ENCODE measurements at regions not wholly inside any gene's neighbourhood (a gene's known extent, or its start where the extent isn't known, plus 50 kb on each side); places are given as distances from the start of the nearest gene placed in this dataset.

DNA sequence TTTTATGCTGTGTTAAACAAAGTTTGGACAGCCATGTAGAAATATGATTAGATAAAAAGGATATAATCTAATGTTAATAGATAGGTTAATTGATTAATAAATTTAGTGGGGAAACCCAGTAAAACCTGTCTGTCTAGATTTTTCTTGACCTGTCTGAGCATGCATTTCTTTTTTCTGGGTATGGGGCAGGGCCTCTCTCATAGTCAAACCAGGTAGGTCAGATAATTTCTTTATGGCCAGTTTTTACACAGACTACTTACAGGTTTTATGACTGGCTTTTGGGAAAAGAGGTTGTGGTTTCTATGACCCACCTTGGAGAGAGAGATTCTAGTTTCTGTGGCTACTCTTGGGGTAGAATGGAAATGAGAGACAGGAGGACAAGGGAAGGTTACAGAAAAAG lies 135.6 kb upstream of the EPHA5 start:
- no peaks in the 10 kb centered on the region for H3K9me3 ChIP-seq (ENCODE audit: insufficient read depth, low read length)
- H3K4me3 ChIP-seq (ENCODE audit: insufficient read length, low read depth) = no peak overlapping the region
- no peaks in the 10 kb centered on the region for H3K27me3 ChIP-seq (ENCODE audit: insufficient read depth, insufficient read length)
- no peaks in the 10 kb centered on the region for H3K36me3 ChIP-seq (ENCODE audit: insufficient read depth, insufficient read length, low read length)
- H3K4me1 ChIP-seq (ENCODE audit: insufficient read depth, insufficient read length) = no peaks in the 10 kb centered on the region
- TF ChIP-seq YY1 (IDR thresholded peaks at IDR 0.05; ENCODE audit: insufficient read depth, insufficient read length) (no peak), ZNF274 (IDR thresholded peaks at IDR 0.05; ENCODE audit: low read depth, low read length) (no peak), SUZ12 (IDR thresholded peaks at IDR 0.05; ENCODE audit: extremely low read depth, insufficient read depth, insufficient read length) (no peak)
- no peak for DNase-seq (ENCODE audit: low read depth, low spot score)
- H3K9ac ChIP-seq (ENCODE audit: insufficient read length, low read depth) = no peak overlapping the region

DNA sequence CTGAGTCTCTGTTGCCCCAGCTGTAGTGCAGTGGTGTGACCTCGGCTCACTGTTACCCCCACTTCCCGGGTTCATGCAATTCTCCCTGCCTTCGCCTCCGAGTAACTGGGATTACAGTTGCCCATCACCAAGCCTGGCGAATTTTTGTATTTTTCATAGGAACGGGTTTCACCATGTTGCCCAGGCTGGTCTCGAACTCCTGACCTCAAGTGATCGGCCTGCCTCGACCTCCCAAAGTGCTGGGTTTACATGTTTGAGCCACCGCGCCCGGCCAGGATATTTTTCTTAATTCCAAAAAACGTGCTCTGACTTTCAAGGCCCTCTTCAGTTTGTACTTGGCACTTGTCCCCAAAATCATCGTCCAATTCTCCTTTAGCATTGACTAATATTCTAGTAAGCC lies 129.2 kb upstream of the EPHA5 start:
- TF ChIP-seq YY1 (IDR thresholded peaks at IDR 0.05; ENCODE audit: insufficient read depth, insufficient read length) (no peak), ZNF274 (IDR thresholded peaks at IDR 0.05; ENCODE audit: low read depth, low read length) (no peak), SUZ12 (IDR thresholded peaks at IDR 0.05; ENCODE audit: extremely low read depth, insufficient read depth, insufficient read length) (no peak)

DNA sequence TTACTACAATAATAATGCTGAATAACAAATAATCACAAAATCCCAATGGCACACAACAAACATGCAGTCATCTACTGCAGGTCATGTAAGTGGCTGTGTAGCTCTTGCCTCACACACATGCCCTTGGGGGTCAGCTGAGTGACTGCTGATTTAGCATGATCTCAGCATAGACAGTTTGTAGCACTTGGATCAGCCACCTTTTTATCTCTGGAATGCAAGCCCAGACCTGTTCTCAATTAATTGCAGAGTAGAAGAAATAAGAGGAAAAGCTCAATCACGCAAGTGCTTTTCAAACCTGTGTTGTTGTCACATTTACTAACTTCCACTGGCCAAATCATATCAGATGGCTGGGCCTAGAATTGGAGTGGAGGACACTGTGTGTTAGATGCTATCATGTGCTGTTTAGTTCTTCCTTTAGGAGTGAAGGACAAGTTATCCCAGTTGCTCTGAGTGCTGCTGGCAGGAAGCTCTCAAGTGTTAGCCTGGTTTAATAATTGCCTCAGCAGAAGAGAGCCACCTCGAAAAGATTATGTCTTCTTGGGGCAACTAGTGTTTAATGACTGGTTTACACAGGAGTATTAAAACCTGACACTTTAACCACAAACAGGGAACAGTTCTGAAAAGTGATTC lies 128.3 kb upstream of the EPHA5 start:
- no peak for DNase-seq (ENCODE audit: low read depth, low spot score)
- TF ChIP-seq ZNF274 (IDR thresholded peaks at IDR 0.05; ENCODE audit: low read depth, low read length) (no peak), YY1 (IDR thresholded peaks at IDR 0.05; ENCODE audit: insufficient read depth, insufficient read length) (no peak), SUZ12 (IDR thresholded peaks at IDR 0.05; ENCODE audit: extremely low read depth, insufficient read depth, insufficient read length) (no peak)
- no peaks in the 10 kb centered on the region for H3K27me3 ChIP-seq (ENCODE audit: insufficient read depth, insufficient read length)

More for the DNA sequence above, 129.2 kb upstream of the EPHA5 start:
- no peak for DNase-seq (ENCODE audit: low read depth, low spot score)
- Histone ChIP-seq H3K36me3 (ENCODE audit: insufficient read depth, insufficient read length, low read length) (no peaks in the 10 kb centered on the region), H3K4me3 (ENCODE audit: insufficient read length, low read depth) (no peak overlapping the region), H3K27me3 (ENCODE audit: insufficient read depth, insufficient read length) (no peaks in the 10 kb centered on the region), H3K9ac (ENCODE audit: insufficient read length, low read depth) (no peak overlapping the region), H3K4me1 (ENCODE audit: insufficient read depth, insufficient read length) (no peaks in the 10 kb centered on the region), H3K9me3 (ENCODE audit: insufficient read depth, low read length) (no peaks in the 10 kb centered on the region)

DNA sequence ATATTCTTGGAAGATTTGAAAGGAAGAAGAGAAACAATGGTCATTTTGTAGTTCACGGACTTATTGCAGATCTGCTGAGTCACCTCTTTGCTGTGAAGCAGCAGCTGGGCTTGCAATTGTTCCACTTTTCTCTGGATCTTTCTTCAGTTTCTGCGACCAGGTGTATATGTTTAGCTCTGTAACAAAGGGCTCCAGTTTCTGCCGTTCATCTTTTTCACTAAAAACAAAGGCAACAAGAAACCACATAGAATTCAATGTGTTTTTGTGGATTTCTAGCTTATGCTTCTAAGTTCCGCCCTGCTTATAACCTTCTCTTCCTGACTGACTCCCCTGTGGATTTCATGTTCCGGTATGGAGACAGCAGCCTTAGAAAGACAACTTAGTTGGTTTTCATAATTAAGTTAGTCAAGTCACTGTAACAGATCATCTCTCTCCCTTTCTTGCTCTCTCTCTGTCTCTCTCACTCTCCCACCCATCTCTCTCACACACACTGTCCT lies 121.6 kb upstream of the EPHA5 start:
- Histone ChIP-seq H3K4me1 (ENCODE audit: insufficient read depth, insufficient read length) (no peaks in the 10 kb centered on the region), H3K27me3 (ENCODE audit: insufficient read depth, insufficient read length) (no peaks in the 10 kb centered on the region), H3K36me3 (ENCODE audit: insufficient read depth, insufficient read length, low read length) (no peaks in the 10 kb centered on the region), H3K9ac (ENCODE audit: insufficient read length, low read depth) (no peak overlapping the region), H3K4me3 (ENCODE audit: insufficient read length, low read depth) (no peak overlapping the region), H3K9me3 (ENCODE audit: insufficient read depth, low read length) (no peaks in the 10 kb centered on the region)
- no peak for TF ChIP-seq YY1 (IDR thresholded peaks at IDR 0.05; ENCODE audit: insufficient read depth, insufficient read length)
- TF ChIP-seq ZNF274 (IDR thresholded peaks at IDR 0.05; ENCODE audit: low read depth, low read length) = no peak
- no peak for TF ChIP-seq SUZ12 (IDR thresholded peaks at IDR 0.05; ENCODE audit: extremely low read depth, insufficient read depth, insufficient read length)
- DNase-seq (ENCODE audit: low read depth, low spot score) = no peak

More for the DNA sequence above, 128.3 kb upstream of the EPHA5 start:
- Histone ChIP-seq H3K4me3 (ENCODE audit: insufficient read length, low read depth) (no peak overlapping the region), H3K9ac (ENCODE audit: insufficient read length, low read depth) (no peak overlapping the region), H3K36me3 (ENCODE audit: insufficient read depth, insufficient read length, low read length) (no peaks in the 10 kb centered on the region), H3K9me3 (ENCODE audit: insufficient read depth, low read length) (no peaks in the 10 kb centered on the region), H3K4me1 (ENCODE audit: insufficient read depth, insufficient read length) (no peaks in the 10 kb centered on the region)

DNA sequence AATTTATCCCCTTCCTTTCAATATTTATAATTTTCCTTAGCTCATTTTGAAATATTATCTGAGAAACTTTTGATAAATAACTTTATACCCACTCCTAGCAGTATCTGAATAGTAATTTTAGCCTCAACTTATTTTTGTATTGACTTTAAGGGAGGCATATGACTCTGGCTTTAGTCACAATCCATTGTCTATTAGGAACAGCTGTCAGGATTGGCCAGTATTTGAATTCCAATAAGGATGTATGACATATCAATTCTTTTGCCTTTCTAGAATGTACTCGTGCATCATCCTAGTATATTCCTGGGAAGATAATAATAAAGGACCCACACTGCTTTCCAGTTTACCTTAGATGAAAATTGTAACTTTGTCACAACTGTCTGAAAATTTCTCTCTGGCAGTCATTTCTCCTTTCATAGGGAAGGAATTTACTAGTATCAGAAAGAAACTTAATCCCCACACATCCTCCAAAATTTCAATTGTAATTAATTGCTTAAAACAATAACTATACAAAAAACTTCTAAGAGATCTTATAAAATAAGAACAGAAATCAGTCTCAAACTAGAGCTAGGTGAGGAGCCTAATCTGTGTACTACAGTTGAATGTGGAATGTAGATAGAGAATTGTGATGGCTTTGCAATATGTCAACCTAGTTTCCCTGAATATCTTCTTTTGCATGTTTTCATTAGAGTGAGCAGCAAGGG lies 121.0 kb upstream of the EPHA5 start:
- no peaks in the 10 kb centered on the region for H3K4me1 ChIP-seq (ENCODE audit: insufficient read depth, insufficient read length)
- no peak for DNase-seq (ENCODE audit: low read depth, low spot score)
- H3K4me3 ChIP-seq (ENCODE audit: insufficient read length, low read depth) = no peak overlapping the region
- TF ChIP-seq YY1 (IDR thresholded peaks at IDR 0.05; ENCODE audit: insufficient read depth, insufficient read length) (no peak), SUZ12 (IDR thresholded peaks at IDR 0.05; ENCODE audit: extremely low read depth, insufficient read depth, insufficient read length) (no peak), ZNF274 (IDR thresholded peaks at IDR 0.05; ENCODE audit: low read depth, low read length) (no peak)
- no peaks in the 10 kb centered on the region for H3K36me3 ChIP-seq (ENCODE audit: insufficient read depth, insufficient read length, low read length)
- H3K9me3 ChIP-seq (ENCODE audit: insufficient read depth, low read length) = no peaks in the 10 kb centered on the region
- H3K9ac ChIP-seq (ENCODE audit: insufficient read length, low read depth) = no peak overlapping the region
- no peaks in the 10 kb centered on the region for H3K27me3 ChIP-seq (ENCODE audit: insufficient read depth, insufficient read length)

DNA sequence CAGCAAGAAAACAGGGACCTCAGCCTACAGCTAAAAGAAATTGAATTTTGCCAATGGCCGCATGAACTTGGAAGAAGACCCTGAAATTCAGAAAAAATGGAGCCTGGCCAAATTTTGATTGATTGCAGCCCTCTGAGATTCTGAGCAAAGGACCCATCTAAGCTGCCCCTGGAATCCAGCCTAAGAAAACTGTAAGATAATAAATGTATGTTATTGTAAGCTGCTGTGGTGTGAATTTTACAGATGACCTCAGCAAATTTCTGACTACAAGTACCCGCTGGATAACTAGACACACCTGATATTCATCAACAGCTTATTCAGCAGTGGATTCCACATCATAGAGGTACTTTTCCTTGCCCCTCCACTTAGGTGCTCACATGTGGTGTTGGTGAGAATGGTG lies 119.5 kb upstream of the EPHA5 start:
- no peak for DNase-seq (ENCODE audit: low read depth, low spot score)
- no peak overlapping the region for H3K4me3 ChIP-seq (ENCODE audit: insufficient read length, low read depth)
- TF ChIP-seq ZNF274 (IDR thresholded peaks at IDR 0.05; ENCODE audit: low read depth, low read length) (no peak), YY1 (IDR thresholded peaks at IDR 0.05; ENCODE audit: insufficient read depth, insufficient read length) (no peak), SUZ12 (IDR thresholded peaks at IDR 0.05; ENCODE audit: extremely low read depth, insufficient read depth, insufficient read length) (no peak)
- H3K4me1 ChIP-seq (ENCODE audit: insufficient read depth, insufficient read length) = no peaks in the 10 kb centered on the region
- H3K27me3 ChIP-seq (ENCODE audit: insufficient read depth, insufficient read length) = no peaks in the 10 kb centered on the region
- H3K9me3 ChIP-seq (ENCODE audit: insufficient read depth, low read length) = no peaks in the 10 kb centered on the region
- H3K36me3 ChIP-seq (ENCODE audit: insufficient read depth, insufficient read length, low read length) = no peaks in the 10 kb centered on the region
- H3K9ac ChIP-seq (ENCODE audit: insufficient read length, low read depth) = no peak overlapping the region

DNA sequence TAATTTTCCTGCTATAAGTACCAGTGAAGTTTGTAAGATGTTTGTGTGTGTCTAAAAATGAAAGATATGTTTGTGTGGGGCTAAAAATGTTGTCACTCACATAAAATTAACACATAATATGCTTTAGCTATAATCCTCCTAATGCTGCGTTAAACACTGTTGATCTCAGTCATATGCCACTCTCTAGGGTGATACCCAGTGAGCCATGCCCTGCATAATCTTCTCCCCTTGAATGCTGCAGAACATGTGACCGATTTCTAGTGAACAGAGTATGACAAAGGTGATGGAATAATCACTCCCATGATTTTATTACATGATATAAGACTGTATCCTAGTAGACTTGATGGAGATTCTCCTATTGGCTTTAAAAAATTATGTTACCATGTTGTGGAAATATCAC lies 119.1 kb upstream of the EPHA5 start:
- Histone ChIP-seq H3K4me1 (ENCODE audit: insufficient read depth, insufficient read length) (no peaks in the 10 kb centered on the region), H3K9ac (ENCODE audit: insufficient read length, low read depth) (no peak overlapping the region), H3K36me3 (ENCODE audit: insufficient read depth, insufficient read length, low read length) (no peaks in the 10 kb centered on the region), H3K4me3 (ENCODE audit: insufficient read length, low read depth) (no peak overlapping the region), H3K9me3 (ENCODE audit: insufficient read depth, low read length) (no peaks in the 10 kb centered on the region), H3K27me3 (ENCODE audit: insufficient read depth, insufficient read length) (no peaks in the 10 kb centered on the region)
- no peak for TF ChIP-seq ZNF274 (IDR thresholded peaks at IDR 0.05; ENCODE audit: low read depth, low read length)
- no peak for TF ChIP-seq YY1 (IDR thresholded peaks at IDR 0.05; ENCODE audit: insufficient read depth, insufficient read length)
- TF ChIP-seq SUZ12 (IDR thresholded peaks at IDR 0.05; ENCODE audit: extremely low read depth, insufficient read depth, insufficient read length) = no peak
- no peak for DNase-seq (ENCODE audit: low read depth, low spot score)

Data from NT2/D1 (cell line).